Activated CD4-positive, CD25-positive, alpha-beta regulatory T cell treated with anti-CD3 and anti-CD28 coated beads, Interleukin-2, amount 50 U/mL, for 24 hours (primary cell): ENCODE measurements at regions not wholly inside any gene's neighbourhood (a gene's known extent, or its start where the extent isn't known, plus 50 kb on each side); places are given as distances from the start of the nearest gene placed in this dataset.
"Not testable (repeated sequence)": the region's sequence is repeated elsewhere in the genome, so short reads cannot be mapped to it uniquely, and the experiment has no call there.

Experiments
- ATAC-seq, 2 donors: fragments of 150-1000 bp; cut with Tn5 transposase; one replicate each; pipeline ENCODE4 v1.10.0; 2021; ENCODE audit warnings: mild to moderate bottlenecking in 1 of 2, moderate library complexity in 1 of 2

DNA sequence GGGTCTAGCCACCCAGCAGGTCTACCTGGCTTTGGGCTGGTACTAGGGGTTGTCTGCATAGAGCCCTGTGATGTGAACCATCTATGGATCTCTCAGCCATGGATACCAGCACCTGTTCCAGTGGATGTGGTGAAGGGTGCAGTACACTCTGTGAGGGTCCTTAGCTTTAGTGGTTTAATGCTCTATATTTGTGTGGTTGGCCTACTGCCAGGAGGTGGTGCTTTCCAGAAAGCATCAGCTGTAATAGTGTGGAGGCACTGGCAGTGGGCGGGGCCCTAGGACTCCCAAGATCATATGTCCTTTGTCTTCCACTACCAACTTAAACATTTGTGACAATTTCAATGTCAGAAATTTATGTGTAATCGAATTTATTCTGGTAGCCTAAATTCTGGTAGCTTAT lies 1065.1 kb downstream of the RPIA start:
- ATAC-seq: not testable (repeated sequence)

- ATAC-seq: not testable (repeated sequence)
Observed at GRCh38 chr2:89758332-89759026, 1067.0 kb downstream of the RPIA start.

- not testable (repeated sequence) for ATAC-seq
Observed at GRCh38 chr2:89760762-89761161, 1069.3 kb downstream of the RPIA start.

DNA sequence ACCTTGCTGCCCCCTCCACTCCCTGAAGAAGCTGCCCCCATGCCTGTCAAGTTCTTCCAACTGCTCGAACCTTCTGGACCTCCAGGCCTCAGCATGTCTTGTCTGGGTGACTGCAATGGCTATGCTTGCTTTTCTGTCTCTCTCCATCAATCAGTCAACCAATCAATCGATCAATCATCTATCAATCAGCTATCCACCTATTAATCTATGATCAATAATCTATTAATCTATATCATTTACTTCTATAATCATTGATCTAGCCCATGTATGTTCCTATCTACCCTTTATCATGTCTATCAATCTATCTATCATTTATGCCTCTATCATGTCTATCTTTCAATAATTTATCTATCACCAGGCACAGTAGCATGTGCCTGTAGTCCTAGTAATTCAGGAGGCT lies 1069.7 kb downstream of the RPIA start:
- ATAC-seq: not testable (repeated sequence)

GRCh38 chr2:89761863-89762262 lies 1070.4 kb downstream of the RPIA start:
- ATAC-seq: not testable (repeated sequence)

DNA sequence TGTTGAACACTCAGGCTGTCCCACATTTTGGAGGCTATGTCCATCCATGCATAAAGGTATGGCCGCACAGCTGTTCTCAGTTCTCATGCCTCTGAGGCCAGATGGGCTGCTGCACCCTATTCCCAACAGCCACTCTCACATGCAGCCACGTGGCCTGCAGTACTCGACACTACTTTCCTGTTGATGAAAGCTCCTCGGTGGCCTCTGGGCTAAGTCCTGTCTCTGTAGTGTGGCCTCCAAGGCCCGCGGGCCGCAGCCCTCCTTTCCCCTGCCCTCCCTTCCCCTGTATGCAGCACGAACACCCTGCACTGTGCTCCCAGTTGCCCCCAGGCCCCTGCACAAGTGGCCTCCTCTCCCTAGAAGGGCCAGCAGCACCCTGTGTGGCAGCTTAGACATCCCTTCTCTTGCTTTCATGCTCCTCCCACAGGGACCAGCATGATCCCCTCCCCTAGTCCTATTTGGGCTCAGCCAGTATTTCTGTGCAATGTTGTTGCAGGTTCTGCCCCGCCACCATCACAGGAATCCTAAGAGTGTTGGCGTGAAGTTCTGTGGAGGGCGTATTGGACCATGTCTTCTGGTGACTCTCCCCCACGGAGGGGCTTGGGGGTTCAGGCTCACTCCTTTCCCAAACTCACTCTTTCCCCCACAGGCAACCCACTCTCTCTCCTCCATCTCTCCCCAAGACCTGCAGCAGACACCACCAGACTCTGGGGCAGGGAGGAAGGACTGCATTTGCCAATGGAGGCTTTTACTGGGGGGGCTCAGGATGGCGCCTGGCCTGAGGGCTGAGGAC lies 1071.2 kb downstream of the RPIA start:
- ATAC-seq: not testable (repeated sequence)

DNA sequence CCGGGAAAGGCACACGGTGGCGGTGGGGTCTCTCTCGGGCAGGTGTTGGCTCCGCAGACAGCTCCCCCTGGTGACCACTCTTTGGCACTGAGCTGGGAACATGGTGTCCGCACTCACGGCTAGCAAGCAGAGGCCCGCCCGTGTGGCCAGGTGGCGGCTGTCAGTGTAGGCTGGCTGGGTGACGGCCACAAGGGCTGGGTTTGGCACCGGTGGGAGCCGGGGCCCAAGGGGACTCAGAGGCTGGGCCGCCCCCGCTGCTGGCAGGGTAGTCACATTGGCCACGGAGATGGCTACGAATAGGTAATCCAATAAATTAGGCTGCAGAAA lies 1071.7 kb downstream of the RPIA start:
- ATAC-seq: no peak

GRCh38 chr2:89763581-89764485 lies 1072.4 kb downstream of the RPIA start:
- ATAC-seq: no peak

DNA sequence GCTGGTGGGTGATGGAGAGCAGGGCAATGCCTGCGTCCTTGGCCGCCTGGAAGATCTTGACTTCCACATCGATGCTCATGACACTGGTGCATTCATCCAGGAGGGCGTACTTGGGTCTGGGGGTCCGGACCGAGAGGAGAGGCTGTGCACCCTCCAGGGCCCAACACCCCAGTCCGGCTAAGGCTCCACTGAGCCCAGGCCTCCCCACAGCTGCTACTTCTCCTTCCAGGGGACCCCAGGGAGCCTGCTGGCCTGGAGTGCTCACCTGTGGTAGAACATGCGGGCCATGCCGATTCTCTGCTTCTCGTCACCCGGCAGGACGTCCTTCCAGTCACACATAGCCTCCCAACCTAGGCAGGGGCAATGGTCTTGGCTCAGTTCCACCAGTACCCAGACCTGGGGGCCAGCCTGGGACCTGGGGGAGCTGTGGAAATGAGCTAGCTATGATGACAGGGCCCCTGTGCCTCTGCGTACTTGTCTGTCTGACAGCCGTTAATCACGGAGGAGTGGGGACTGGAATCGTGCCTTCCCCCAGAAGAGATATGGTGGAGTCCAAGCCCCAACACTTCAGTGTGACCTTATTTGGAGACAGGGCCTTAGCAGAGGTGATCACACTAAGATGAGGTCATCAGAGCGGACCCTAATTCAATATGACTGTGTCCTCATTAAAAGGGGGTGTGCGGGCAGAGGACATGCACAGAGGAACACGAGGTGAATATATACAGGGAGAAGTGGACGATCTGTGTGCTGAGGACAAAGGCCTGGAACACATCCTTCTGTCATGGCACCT lies 1073.3 kb downstream of the RPIA start:
- not testable (repeated sequence) for ATAC-seq

- not testable (repeated sequence) for ATAC-seq
Observed at GRCh38 chr2:89765361-89765718, 1073.9 kb downstream of the RPIA start.

- ATAC-seq: not testable (repeated sequence)
Observed at GRCh38 chr2:89766141-89766990, 1074.9 kb downstream of the RPIA start.

DNA sequence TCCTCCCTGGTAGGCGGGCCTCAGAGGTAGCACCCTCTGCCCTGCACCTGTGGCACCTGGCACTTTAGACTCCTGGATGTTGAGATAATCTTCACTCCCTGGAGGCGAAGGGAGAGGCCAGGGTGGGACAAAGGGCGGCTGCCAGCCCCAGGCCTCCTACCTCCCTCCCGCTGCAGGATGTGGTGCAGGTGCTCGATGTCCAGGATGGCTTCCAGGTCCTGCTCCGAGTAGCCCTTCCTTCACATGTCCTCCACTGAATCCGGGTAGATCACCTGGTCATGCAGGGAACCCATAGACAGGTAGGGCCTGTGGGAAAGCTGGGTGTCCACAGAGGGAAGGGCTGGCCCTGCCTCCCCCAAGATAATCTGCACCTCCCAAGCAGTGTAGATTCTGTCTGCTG lies 1075.6 kb downstream of the RPIA start:
- not testable (repeated sequence) for ATAC-seq

- no peak for ATAC-seq
Observed at GRCh38 chr2:89767572-89768435, 1076.3 kb downstream of the RPIA start.

GRCh38 chr2:89775885-89776284 lies 1084.4 kb downstream of the RPIA start:
- ATAC-seq: no peak

GRCh38 chr2:89780318-89780717 lies 1088.8 kb downstream of the RPIA start:
- no peak for ATAC-seq

DNA sequence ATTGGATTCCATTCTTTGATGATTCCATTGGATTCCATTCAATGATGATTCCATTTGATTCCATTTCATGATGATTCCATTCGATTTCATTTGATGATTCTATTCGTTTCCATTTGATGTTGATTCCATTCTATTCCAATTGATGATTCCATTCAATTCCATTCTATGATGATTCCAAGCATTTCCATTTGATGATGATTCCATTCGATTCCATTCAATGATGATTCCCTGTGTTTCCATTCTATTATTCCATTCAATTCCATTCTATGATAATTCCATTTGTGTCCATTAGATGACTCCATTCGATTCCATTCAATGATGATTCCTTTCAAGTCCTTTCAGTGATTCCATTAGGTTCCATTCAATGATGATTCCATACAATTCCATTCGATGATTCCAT lies 1090.5 kb downstream of the RPIA start:
- no peak for ATAC-seq

GRCh38 chr2:89784960-89785359 lies 1093.5 kb downstream of the RPIA start:
- no peak for ATAC-seq

DNA sequence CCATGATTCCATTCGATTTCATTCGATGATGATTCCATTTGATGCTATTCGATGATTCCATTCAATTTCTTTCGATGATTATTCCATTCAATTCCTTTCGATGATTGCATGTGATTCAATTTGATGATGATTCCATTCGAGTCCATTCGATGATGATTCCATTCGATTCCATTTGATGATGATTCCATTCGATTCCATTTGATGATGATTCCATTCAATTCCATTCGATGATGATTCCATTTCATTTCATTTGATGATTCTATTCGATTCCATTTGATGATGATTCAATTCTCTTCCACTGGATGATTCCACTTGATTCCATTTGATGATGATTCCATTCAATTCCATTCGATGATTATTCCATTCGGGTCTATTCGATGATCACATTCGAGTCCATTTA lies 1094.1 kb downstream of the RPIA start:
- ATAC-seq: not testable (repeated sequence)

GRCh38 chr2:89786642-89787041 lies 1095.2 kb downstream of the RPIA start:
- ATAC-seq: not testable (repeated sequence)

GRCh38 chr2:89795530-89795929 lies 1104.1 kb downstream of the RPIA start:
- ATAC-seq: not testable (repeated sequence)
